ENCODE measurements at regions not wholly inside any gene's neighbourhood (a gene's known extent, or its start where the extent isn't known, plus 50 kb on each side); places are given as distances from the start of the nearest gene placed in this dataset.
"Not testable (repeated sequence)": the region's sequence is repeated elsewhere in the genome, so short reads cannot be mapped to it uniquely, and the experiment has no call there.

- ChIA-PET CTCF (interaction anchor here (0.6 to 1.0 kb wide), 2 partner anchors 385 to 387 kb away, joined by 3 read pairs; no protein-coding TSS in a partner anchor), POLR2A (no interaction called here)
- no peak for TF ChIP-seq CTCF (IDR thresholded peaks at IDR 0.05; ENCODE audit: insufficient read depth, low read length, missing control alignments)
- no peak overlapping the region for H3K4me3 ChIP-seq (ENCODE audit: low read depth, low read length)
- no peak for DNase-seq (ENCODE audit: low read depth, low spot score)
These were observed 475.6 kb downstream of the PDZRN4 start for GRCh38 chr12:41663598-41664265.

GRCh38 chr12:41661141-41661765 lies 473.1 kb downstream of the PDZRN4 start:
- CTCF ChIA-PET = interaction anchor here (1.1 to 1.3 kb wide), 2 partner anchors 384 to 385 kb away, joined by 3 to 4 read pairs; no protein-coding TSS in a partner anchor

GRCh38 chr12:41656454-41656853 lies 468.3 kb downstream of the PDZRN4 start:
- TF ChIP-seq CTCF (IDR thresholded peaks at IDR 0.05; ENCODE audit: insufficient read depth, low read length, missing control alignments) = no peak
- CTCF ChIA-PET = no interaction called here
- DNase-seq (ENCODE audit: low read depth, low spot score) = no peak
- POLR2A ChIA-PET = no interaction called here
- H3K4me3 ChIP-seq (ENCODE audit: low read depth, low read length) = no peak overlapping the region

More at GRCh38 chr12:41661141-41661765, 473.1 kb downstream of the PDZRN4 start:
- no peak for TF ChIP-seq CTCF (IDR thresholded peaks at IDR 0.05; ENCODE audit: insufficient read depth, low read length, missing control alignments)
- H3K4me3 ChIP-seq (ENCODE audit: low read depth, low read length) = no peak overlapping the region
- no peak for DNase-seq (ENCODE audit: low read depth, low spot score)
- POLR2A ChIA-PET = no interaction called here

GRCh38 chr12:41653386-41654326 lies 465.5 kb downstream of the PDZRN4 start:
- CTCF ChIA-PET = interaction anchor here (0.6 kb wide), 1 partner anchor 371 kb away, joined by 3 read pairs; no protein-coding TSS in a partner anchor
- no peak for TF ChIP-seq CTCF (IDR thresholded peaks at IDR 0.05; ENCODE audit: insufficient read depth, low read length, missing control alignments)

GRCh38 chr12:41652981-41653380 lies 464.9 kb downstream of the PDZRN4 start:
- no peak for DNase-seq (ENCODE audit: low read depth, low spot score)
- no peak overlapping the region for H3K4me3 ChIP-seq (ENCODE audit: low read depth, low read length)
- no peak for TF ChIP-seq CTCF (IDR thresholded peaks at IDR 0.05; ENCODE audit: insufficient read depth, low read length, missing control alignments)
- ChIA-PET POLR2A (no interaction called here), CTCF (no interaction called here)

More at GRCh38 chr12:41653386-41654326, 465.5 kb downstream of the PDZRN4 start:
- POLR2A ChIA-PET = no interaction called here
- no peak overlapping the region for H3K4me3 ChIP-seq (ENCODE audit: low read depth, low read length)
- DNase-seq (ENCODE audit: low read depth, low spot score) = no peak

- no peak for TF ChIP-seq CTCF (IDR thresholded peaks at IDR 0.05; ENCODE audit: insufficient read depth, low read length, missing control alignments)
- ChIA-PET CTCF (no interaction called here), POLR2A (no interaction called here)
- DNase-seq (ENCODE audit: low read depth, low spot score) = no peak
- H3K4me3 ChIP-seq (ENCODE audit: low read depth, low read length) = no peak overlapping the region
These were observed 457.5 kb downstream of the PDZRN4 start for GRCh38 chr12:41645624-41646023.

- CTCF ChIA-PET; POLR2A ChIA-PET; H3K4me3 ChIP-seq (ENCODE audit: low read depth, low read length); DNase-seq (ENCODE audit: low read depth, low spot score): not testable (repeated sequence)
These were observed 454.7 kb downstream of the PDZRN4 start for GRCh38 chr12:41642808-41643207.

Data from AG04449 (cell line).